Mucosa of rectum (tissue), 2 donors: ENCODE measurements at regions not wholly inside any gene's neighbourhood (a gene's known extent, or its start where the extent isn't known, plus 50 kb on each side); places are given as distances from the start of the nearest gene placed in this dataset.

Experiments used
- H3K27ac ChIP-seq, 2 donors: one replicate each; pipeline ENCODE4 v1.7.0; 2013; ENCODE audit warnings: inconsistent platforms in 2 of 2, low read depth in 2 of 2, low read length in 2 of 2
- H3K27me3 ChIP-seq, 2 donors: one replicate each; pipeline ENCODE4 v1.7.0; 2013; ENCODE audit warnings: low read length in 2 of 2; ENCODE audit not compliant: control insufficient read depth in 2 of 2, insufficient read depth in 2 of 2
- H3K36me3 ChIP-seq, 2 donors: one replicate each; pipeline ENCODE4 v1.7.0; 2013; ENCODE audit warnings: low read length in 2 of 2; ENCODE audit not compliant: control insufficient read depth in 2 of 2, insufficient read depth in 2 of 2
- H3K4me1 ChIP-seq, 2 donors: one replicate each; pipeline ENCODE4 v1.7.0; 2013; ENCODE audit warnings: low read length in 2 of 2, mild to moderate bottlenecking in 1 of 2; ENCODE audit not compliant: control insufficient read depth in 2 of 2, insufficient read depth in 2 of 2
- H3K4me3 ChIP-seq, 2 donors: one replicate each; pipeline ENCODE4 v1.7.0; 2013; ENCODE audit warnings: low read length in 2 of 2
- H3K9ac ChIP-seq, 2 donors: one replicate each; pipeline ENCODE4 v1.7.0; 2013; ENCODE audit warnings: low read length in 2 of 2, low read depth in 1 of 2, mild to moderate bottlenecking in 1 of 2
- H3K9me3 ChIP-seq, 2 donors: one replicate each; pipeline ENCODE4 v1.7.0; 2013; ENCODE audit warnings: low read length in 2 of 2; ENCODE audit not compliant: control insufficient read depth in 2 of 2
- donor health status: healthy.
- donor health status: Normal muscosa, but diverticular disease.

- H3K27ac ChIP-seq, result no peak overlapping the region
- no peaks in the 10 kb centered on the region for H3K27me3 ChIP-seq
- H3K36me3 ChIP-seq, result no peaks in the 10 kb centered on the region
- no peak overlapping the region for H3K4me3 ChIP-seq
- no peaks in the 10 kb centered on the region for H3K9me3 ChIP-seq
- H3K9ac ChIP-seq, result no peak overlapping the region
- H3K4me1 ChIP-seq, result no peaks in the 10 kb centered on the region
Measured at GRCh38 chr13:68523838-68524424, 1293.8 kb upstream of the PCDH9 start.

- no peaks in the 10 kb centered on the region for H3K27me3 ChIP-seq
- no peak overlapping the region for H3K27ac ChIP-seq
- H3K9me3 ChIP-seq, result no peaks in the 10 kb centered on the region
- no peak overlapping the region for H3K4me3 ChIP-seq
- H3K9ac ChIP-seq, result no peak overlapping the region
- H3K4me1 ChIP-seq, result no peaks in the 10 kb centered on the region
- no peaks in the 10 kb centered on the region for H3K36me3 ChIP-seq
Measured at GRCh38 chr13:68522184-68522583, 1292.0 kb upstream of the PCDH9 start.

- Histone ChIP-seq H3K27me3 (no peaks in the 10 kb centered on the region), H3K36me3 (no peaks in the 10 kb centered on the region), H3K27ac (no peak overlapping the region), H3K4me1 (no peaks in the 10 kb centered on the region), H3K9ac (no peak overlapping the region), H3K4me3 (no peak overlapping the region), H3K9me3 (no peaks in the 10 kb centered on the region)
Measured at GRCh38 chr13:68509734-68510621, 1279.8 kb upstream of the PCDH9 start.

- H3K36me3 ChIP-seq, result no peaks in the 10 kb centered on the region
- no peaks in the 10 kb centered on the region for H3K4me1 ChIP-seq
- no peaks in the 10 kb centered on the region for H3K9me3 ChIP-seq
- no peak overlapping the region for H3K4me3 ChIP-seq
- H3K9ac ChIP-seq, result no peak overlapping the region
- H3K27ac ChIP-seq, result no peak overlapping the region
- H3K27me3 ChIP-seq, result no peaks in the 10 kb centered on the region
Measured at GRCh38 chr13:68506888-68507551, 1276.9 kb upstream of the PCDH9 start.

GRCh38 chr13:68490594-68490993, 1260.5 kb upstream of the PCDH9 start:
- no peak overlapping the region for H3K4me3 ChIP-seq
- H3K27ac ChIP-seq, result no peak overlapping the region
- H3K9ac ChIP-seq, result no peak overlapping the region
- H3K4me1 ChIP-seq, result no peaks in the 10 kb centered on the region
- H3K27me3 ChIP-seq, result no peaks in the 10 kb centered on the region
- H3K9me3 ChIP-seq, result no peaks in the 10 kb centered on the region
- no peaks in the 10 kb centered on the region for H3K36me3 ChIP-seq

- Histone ChIP-seq H3K4me1 (no peaks in the 10 kb centered on the region), H3K36me3 (no peaks in the 10 kb centered on the region), H3K27ac (no peak overlapping the region), H3K4me3 (no peak overlapping the region), H3K27me3 (no peaks in the 10 kb centered on the region), H3K9me3 (no peaks in the 10 kb centered on the region), H3K9ac (no peak overlapping the region)
Measured at GRCh38 chr13:68481130-68481529, 1251.0 kb upstream of the PCDH9 start.

GRCh38 chr13:68473834-68474326, 1243.7 kb upstream of the PCDH9 start:
- no peaks in the 10 kb centered on the region for H3K27me3 ChIP-seq
- no peaks in the 10 kb centered on the region for H3K36me3 ChIP-seq
- no peaks in the 10 kb centered on the region for H3K4me1 ChIP-seq
- no peak overlapping the region for H3K27ac ChIP-seq
- H3K9ac ChIP-seq, result no peak overlapping the region
- H3K4me3 ChIP-seq, result no peak overlapping the region
- no peaks in the 10 kb centered on the region for H3K9me3 ChIP-seq

- H3K4me3 ChIP-seq, result no peak overlapping the region
- no peaks in the 10 kb centered on the region for H3K36me3 ChIP-seq
- H3K9me3 ChIP-seq, result no peaks in the 10 kb centered on the region
- no peaks in the 10 kb centered on the region for H3K27me3 ChIP-seq
- H3K27ac ChIP-seq, result no peak overlapping the region
- no peak overlapping the region for H3K9ac ChIP-seq
- H3K4me1 ChIP-seq, result no peaks in the 10 kb centered on the region
Measured at GRCh38 chr13:68467160-68467559, 1237.0 kb upstream of the PCDH9 start.

- Histone ChIP-seq H3K4me1 (no peaks in the 10 kb centered on the region), H3K27me3 (no peaks in the 10 kb centered on the region), H3K27ac (no peak overlapping the region), H3K9ac (no peak overlapping the region), H3K36me3 (no peaks in the 10 kb centered on the region), H3K9me3 (no peaks in the 10 kb centered on the region), H3K4me3 (no peak overlapping the region)
Measured at GRCh38 chr13:68440874-68441273, 1210.7 kb upstream of the PCDH9 start.

- Histone ChIP-seq H3K9me3 (no peaks in the 10 kb centered on the region), H3K4me3 (no peak overlapping the region), H3K4me1 (no peaks in the 10 kb centered on the region), H3K36me3 (no peaks in the 10 kb centered on the region), H3K27me3 (no peaks in the 10 kb centered on the region), H3K9ac (no peak overlapping the region), H3K27ac (no peak overlapping the region)
Measured at GRCh38 chr13:68439817-68440216, 1209.7 kb upstream of the PCDH9 start.
